ENCODE measurements at regions not wholly inside any gene's neighbourhood (a gene's known extent, or its start where the extent isn't known, plus 50 kb on each side); places are given as distances from the start of the nearest gene placed in this dataset.

GRCh38 chr2:129620411-129620810, 359.1 kb upstream of the RAB6C start:
- TF ChIP-seq CTCF (IDR thresholded peaks at IDR 0.05; ENCODE audit: low read depth, low read length, poor library complexity, severe bottlenecking) (no peak), EZH2phosphoT487 (IDR thresholded peaks at IDR 0.05; ENCODE audit: borderline replicate concordance, low read length) (no peak)

Measured in DOHH2 (cell line).